Astrocyte of the spinal cord (primary cell): ENCODE measurements at regions not wholly inside any gene's neighbourhood (a gene's known extent, or its start where the extent isn't known, plus 50 kb on each side); places are given as distances from the start of the nearest gene placed in this dataset.

Experiments used
- DNase-seq: peaks from one replicate; pipeline ENCODE4 v3.0.0; 2011; ENCODE audit warnings: low read depth, low spot score
- H3K4me3 ChIP-seq: 2 replicates; pipeline ENCODE4 v1.5.1; 2011; ENCODE audit warnings: low read depth, mild to moderate bottlenecking, low read length, moderate library complexity
- CTCF ChIP-seq: IDR thresholded peaks from 2 replicates; pipeline ENCODE4 v1.5.1; 2012; ENCODE audit warnings: low read depth, mild to moderate bottlenecking, low read length, inconsistent platforms
- in situ Hi-C: cut with HindIII; loops from 2 replicates; pipeline ENCODE4 v1.10.0; 2017; ENCODE audit warnings: low sequenced_read_pairs

- H3K4me3 ChIP-seq: no peak overlapping the region
- TF ChIP-seq CTCF: no peak
- DNase-seq: peak; percentile 18
- in situ Hi-C loops: no loop called here
Measured at GRCh38 chr2:150557020-150557600, 69.6 kb upstream of the RND3 start.

GRCh38 chr2:150555611-150556356 lies 68.3 kb upstream of the RND3 start:
- no peak for DNase-seq
- H3K4me3 ChIP-seq: no peak overlapping the region
- in situ Hi-C loops: no loop called here
- TF ChIP-seq CTCF: no peak

GRCh38 chr2:150554046-150554445 lies 66.6 kb upstream of the RND3 start:
- DNase-seq: no peak
- no peak for TF ChIP-seq CTCF
- H3K4me3 ChIP-seq: no peak overlapping the region
- in situ Hi-C loops: no loop called here

- DNase-seq: no peak
- no peak for TF ChIP-seq CTCF
- no peak overlapping the region for H3K4me3 ChIP-seq
- in situ Hi-C loops: no loop called here
Measured at GRCh38 chr2:150552041-150552820, 64.8 kb upstream of the RND3 start.

- no peak for TF ChIP-seq CTCF
- no peak for DNase-seq
- no peak overlapping the region for H3K4me3 ChIP-seq
- in situ Hi-C loops: no loop called here
Measured at GRCh38 chr2:150549381-150549780, 61.9 kb upstream of the RND3 start.

- in situ Hi-C loops: no loop called here
- DNase-seq: peak; percentile 25
- TF ChIP-seq CTCF: peak; percentile 53
- H3K4me3 ChIP-seq: no peak overlapping the region
Measured at GRCh38 chr2:150548527-150548926, 61.1 kb upstream of the RND3 start.
